ENCODE measurements at regions not wholly inside any gene's neighbourhood (a gene's known extent, or its start where the extent isn't known, plus 50 kb on each side); places are given as distances from the start of the nearest gene placed in this dataset.

GRCh38 chr2:18373664-18374063, 186.8 kb downstream of the RDH14 start:
- DNase-seq = no peak

GRCh38 chr2:18373081-18373480, 187.4 kb downstream of the RDH14 start:
- no peak for DNase-seq

GRCh38 chr2:18372641-18373040, 187.8 kb downstream of the RDH14 start:
- DNase-seq = no peak

GRCh38 chr2:18369760-18370159, 190.7 kb downstream of the RDH14 start:
- DNase-seq = no peak

GRCh38 chr2:18368008-18368407, 192.4 kb downstream of the RDH14 start:
- DNase-seq = no peak

DNA sequence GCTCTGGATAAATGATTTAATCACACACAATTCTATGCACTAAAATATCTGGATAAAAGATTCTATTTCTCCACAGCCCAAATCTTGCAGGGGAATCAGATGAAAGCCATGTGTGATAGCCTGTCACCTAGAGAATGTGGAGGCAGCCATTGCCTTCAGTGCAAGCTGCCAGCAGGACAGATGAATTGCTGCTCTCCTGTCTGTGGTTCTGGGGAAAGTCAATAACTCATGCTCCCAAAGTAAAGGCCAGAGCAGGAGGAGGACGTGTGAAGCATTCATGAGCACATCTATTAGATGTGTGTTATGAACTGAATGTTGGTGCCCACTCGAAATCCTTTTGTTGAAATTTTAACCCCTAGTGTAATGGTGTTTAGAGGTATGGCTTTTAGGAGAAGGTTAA, 195.1 kb downstream of the RDH14 start:
- DNase-seq = no peak

DNA sequence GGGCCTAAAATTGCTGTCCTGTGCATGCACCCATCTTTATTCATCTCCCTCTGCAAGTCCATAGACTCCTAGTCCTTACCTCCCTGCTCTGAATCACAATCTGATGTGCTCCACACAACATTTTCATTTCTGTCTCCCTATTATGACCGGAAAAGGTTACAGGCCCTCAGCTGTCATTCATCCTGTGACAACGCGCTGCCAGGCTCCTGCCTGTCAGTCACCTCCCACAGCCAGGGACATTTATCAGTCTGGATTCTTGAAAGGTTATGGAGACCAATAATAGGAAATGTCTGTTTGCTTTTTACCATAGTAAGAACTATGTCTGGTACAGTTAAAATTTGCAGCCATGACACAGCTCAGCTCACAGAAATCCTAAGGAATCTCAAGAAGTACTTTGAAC, 197.1 kb downstream of the RDH14 start:
- no peak for DNase-seq

DNA sequence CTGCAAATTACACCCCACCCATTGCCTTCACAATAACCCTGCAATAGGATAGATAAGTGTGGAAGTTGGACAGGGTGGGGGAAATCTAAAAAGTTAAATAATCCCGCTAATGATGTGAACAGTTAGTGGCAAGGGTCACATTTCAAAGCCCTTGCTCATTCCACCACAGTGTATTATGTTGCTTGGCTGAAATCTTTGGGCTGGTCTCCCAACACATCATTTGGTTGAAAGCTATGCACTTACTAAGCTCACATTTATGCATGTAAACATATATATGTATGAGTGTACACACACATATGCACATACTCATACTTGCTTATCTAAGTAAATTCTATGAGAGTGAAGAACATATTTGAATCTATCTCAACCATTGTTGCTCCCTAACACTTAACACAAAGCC, 197.8 kb downstream of the RDH14 start:
- DNase-seq = no peak

DNA sequence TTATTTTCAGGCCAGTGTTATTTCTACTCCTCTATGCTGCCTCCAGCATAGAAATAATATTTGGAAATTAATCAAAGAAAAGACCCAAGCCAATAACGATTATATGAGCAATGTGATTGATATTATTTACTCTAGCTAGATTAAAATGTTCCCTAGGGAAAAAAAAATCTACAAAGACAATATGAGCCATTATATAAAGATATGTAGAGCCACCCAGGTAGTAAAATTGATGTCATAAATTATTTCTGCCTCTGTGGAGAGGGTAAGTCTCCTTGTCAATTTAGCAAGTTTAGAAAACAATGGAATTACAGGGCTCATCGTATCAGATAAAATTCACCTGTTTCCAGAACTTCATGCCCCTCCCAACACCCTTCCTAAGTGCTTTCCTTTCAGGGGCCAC, 202.9 kb downstream of the RDH14 start:
- DNase-seq = no peak

DNA sequence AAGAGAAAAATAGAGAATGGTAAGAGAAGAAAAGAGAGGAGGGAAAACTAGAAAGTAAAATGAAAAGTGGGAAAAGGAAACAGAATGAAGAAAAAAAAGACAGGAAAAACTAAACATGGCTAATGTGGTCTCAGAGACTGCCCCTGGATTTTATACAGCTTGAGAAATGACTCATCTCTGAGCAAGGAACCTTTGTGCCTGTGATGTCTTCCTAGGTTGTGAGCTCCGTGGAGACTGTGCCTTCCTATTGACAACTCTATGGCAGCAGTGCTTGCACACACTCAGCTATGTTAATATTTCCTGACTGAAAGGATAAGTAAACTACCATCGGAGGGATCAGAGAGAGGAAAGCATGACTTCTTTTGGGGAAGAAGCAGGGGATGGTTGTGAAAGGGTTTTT, 203.8 kb downstream of the RDH14 start:
- DNase-seq = no peak

GRCh38 chr2:18349421-18349820, 211.0 kb downstream of the RDH14 start:
- DNase-seq = no peak

DNA sequence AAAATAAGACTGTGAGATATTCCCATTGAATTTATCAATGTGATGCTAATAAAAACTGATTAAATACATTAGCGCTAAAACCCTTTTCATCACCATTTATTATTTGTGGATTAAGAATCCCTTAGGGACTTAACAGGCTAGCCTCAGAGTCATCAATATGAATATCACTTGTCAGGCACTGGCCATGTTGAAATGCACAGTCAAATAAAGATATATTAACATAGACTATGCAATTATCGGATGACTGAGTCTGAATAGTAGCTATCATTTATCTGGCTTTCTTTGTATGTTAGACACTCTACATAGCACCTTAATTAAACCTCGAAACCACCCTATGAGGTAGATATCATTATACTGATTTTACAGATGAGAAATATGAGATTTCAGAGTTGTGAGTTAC, 213.6 kb downstream of the RDH14 start:
- peak; percentile 8 for DNase-seq

DNA sequence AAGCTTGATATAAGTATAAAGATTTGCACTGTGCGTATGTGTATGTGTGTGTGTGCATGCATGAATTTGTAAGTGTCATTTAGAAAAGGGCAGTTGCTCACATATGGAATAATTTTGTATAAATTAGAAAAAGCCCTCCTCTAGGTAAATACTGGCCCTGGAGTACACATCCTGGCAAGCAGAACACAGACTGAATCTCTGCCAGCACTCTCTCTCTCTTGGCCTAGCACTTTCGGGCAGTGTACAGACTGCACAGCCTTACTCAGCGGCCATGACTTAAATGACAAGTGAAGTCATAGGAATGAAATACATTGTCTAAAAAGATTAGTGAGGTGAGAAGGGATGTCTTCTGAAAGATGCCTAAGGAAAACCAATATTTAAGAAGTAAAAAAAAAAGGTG, 214.1 kb downstream of the RDH14 start:
- peak; percentile 6 for DNase-seq

DNA sequence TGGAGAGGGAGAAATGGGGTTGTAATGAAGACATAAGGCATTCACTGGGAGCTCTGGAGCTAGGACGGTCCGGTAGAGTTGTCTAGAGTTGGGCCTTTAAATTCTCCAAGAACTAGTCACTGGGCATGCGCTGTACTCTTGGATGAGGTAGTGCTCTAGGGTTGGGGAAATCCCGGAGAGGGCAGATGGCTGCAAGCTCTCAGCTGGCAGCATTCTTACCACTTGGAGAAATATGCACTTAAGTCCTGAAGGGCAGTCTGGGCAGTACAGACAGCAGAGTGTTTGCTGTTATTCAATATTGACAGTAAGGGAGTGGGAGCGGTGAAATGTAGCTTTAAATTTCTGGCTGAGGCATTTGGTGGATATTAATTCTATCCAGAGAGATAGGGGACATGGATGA, 214.6 kb downstream of the RDH14 start:
- DNase-seq = no peak

GRCh38 chr2:18342901-18343300, 217.6 kb downstream of the RDH14 start:
- no peak for DNase-seq

DNA sequence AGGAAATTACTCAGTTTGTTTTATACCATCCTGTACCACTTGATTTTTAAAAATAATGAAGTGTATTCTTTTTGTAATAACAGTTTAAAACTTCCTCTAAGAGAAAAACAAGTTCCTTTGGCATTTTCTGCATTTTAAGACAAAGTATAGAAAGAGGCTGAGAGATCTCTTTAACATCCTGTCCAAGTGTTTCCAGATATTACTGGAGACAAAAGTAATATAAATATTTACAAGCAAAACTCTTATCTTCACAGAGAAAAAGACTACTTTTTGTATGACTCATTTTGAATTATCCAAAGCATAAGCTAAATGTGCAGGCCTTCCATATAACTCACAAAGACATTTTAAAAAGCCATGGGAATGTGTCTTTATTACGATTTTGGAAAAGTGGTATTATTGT, 221.1 kb downstream of the RDH14 start:
- DNase-seq = no peak

DNA sequence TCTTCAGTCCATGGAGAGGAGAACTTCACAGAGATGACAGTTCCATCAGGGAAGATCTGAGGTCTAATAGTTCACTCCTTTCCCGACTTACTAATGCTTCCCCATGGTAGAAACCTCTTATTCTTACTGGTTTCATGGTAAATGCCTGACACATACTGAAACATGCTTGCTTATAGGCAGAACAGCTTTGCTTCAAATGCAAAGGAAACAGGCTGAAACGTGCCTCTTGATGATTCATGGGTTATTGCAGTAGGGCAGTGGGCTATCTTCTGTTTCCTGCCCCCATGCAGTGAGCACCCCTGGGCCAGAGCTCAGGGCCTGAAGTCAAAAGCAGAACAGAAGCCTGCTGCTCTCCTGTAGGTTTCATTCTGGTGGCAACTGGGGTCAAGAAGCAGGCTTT, 223.5 kb downstream of the RDH14 start:
- no peak for DNase-seq

DNA sequence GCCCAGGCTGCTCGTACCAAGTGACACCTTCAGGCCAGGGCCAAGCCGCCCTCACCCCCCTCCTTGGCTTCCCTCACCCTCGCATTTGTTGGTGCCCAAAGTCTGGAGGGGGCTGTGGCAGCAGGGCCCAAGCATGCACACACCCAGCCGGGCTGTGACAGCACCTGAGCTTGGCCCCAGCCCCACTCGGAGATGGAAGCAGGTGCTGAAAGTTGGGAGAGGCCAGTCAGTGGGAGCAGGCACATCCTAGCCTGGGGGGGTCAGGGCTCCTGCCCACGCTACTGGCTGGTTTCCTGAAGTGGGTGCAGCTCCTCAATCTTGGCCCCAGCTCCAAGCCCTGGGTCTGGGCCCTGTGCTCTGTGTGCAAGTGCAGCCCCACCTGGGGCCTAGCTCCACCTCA, 228.0 kb downstream of the RDH14 start:
- DNase-seq = no peak

DNA sequence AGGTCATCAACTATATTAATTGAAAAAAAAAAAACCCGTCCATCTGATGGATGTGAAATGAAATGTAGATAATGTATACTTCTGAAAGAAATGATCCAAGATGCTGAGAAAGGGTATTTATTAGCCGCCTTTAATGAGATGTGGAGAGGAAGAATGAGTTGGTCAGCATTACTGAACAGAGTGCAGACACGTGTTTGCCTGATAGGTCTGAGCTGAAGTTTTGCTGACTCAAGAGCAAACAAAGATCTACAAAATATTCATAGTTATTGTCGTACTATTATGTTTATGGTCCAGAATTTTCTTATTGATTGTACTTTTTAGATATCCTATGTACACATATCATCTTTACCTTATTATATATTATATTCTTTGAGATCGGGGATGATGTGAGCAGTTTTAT, 235.3 kb downstream of the RDH14 start:
- DNase-seq = no peak

GRCh38 chr2:18319987-18320386, 240.5 kb downstream of the RDH14 start:
- DNase-seq = no peak

DNA sequence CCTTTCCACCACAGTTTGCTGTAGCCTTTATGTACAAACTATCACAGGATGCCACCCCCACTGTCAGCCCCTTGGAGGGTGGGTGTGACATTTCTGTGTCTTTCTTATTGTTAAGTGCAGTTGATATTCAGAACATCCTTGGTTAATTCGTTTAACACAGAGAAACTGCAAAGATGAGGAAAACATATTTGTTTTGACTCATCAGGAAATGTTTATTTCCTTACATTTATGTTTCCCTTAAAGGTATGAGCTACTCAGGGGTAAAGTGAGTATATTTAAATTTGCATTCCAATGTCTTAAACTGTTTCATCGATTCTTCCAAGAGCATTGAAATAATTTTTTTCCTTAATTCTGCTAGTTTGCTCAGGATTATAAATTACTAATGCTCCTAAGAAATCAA, 243.4 kb downstream of the RDH14 start:
- no peak for DNase-seq

- DNase-seq = no peak
These were observed 247.6 kb downstream of the RDH14 start for GRCh38 chr2:18312818-18313217.

- peak; percentile 32 for DNase-seq
These were observed 248.8 kb downstream of the RDH14 start for GRCh38 chr2:18311420-18312195.

DNA sequence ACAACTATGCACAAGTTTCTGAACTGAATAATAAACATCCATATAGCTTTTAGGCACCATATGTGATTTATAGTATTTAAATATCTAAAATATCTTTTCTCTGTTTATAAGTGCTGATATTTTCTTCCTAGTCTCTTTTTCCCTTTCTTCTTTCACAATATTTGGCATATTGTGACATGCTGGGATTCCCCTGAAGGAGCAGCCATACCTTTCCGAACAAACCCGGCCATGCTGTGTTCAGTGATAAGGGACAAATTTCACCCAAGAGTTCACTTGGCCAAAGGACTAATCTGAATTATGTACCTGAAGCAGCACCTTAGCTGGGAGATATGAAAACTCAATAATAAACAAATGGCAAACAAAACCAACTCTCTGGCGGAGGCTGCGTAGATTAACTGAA, 250.8 kb downstream of the RDH14 start:
- no peak for DNase-seq

DNA sequence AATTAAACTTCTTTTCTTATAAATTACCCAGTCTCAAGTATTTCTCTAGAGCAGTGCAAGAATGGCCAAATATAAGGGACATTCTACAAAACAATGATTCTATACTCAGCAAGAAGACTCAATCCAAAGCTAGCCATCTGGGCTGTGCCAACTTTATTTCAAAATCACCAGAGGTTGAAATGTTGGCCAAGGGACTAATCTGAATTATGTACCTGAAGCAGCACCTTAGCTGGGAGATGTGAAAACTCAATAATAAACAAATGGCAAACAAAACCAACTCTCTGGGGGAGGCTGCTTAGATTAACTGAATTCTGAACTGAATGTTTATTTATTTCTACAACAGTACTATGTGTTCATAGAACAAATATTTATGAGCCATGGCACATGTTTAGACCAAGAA, 251.3 kb downstream of the RDH14 start:
- DNase-seq = no peak

GRCh38 chr2:18304849-18305248, 255.6 kb downstream of the RDH14 start:
- peak; percentile 4 for DNase-seq
